ENCODE measurements at regions not wholly inside any gene's neighbourhood (a gene's known extent, or its start where the extent isn't known, plus 50 kb on each side); places are given as distances from the start of the nearest gene placed in this dataset.
A peak's percentile ranks its signal among the peaks of the same experiment; 100 is the strongest.
"Not testable (repeated sequence)": the region's sequence is repeated elsewhere in the genome, so short reads cannot be mapped to it uniquely, and the experiment has no call there.

DNA sequence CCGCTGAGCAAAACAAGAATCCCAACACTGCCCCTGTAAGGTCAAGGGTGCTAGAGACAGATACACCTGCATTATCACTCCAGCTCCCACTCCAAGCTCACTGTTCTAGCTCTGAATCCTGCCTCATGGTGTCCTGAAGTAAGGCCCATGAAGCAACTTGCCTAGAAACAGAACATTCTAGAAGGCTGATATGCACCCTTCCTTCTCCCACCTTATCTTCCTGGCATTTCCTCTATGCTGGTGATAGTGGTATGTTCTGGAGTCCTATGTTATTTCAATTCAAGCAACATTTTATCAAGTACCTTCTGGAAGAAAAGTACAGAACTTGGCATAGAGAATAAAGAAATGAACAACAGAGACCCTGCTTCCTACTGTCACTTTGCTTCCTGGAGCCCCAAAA is 317.1 kb upstream of the KAZN start:
- Mint-ChIP-seq H3K36me3 (ENCODE audit: insufficient read depth) (no peaks in the 10 kb centered on the region), H3K27ac (no peak overlapping the region), H3K4me1 (ENCODE audit: low read depth) (peaks cover 9% of the 10 kb centered on the region), H3K4me3 (ENCODE audit: low read depth) (no peak overlapping the region), H3K9me3 (ENCODE audit: low read depth) (peaks cover 3% of the 10 kb centered on the region), H3K27me3 (peaks cover 10% of the 10 kb centered on the region)
- no peak for DNase-seq (ENCODE audit: low spot score, unreplicated experiment)
- TF ChIP-seq CTCF (IDR thresholded peaks at IDR 0.05; ENCODE audit: unreplicated experiment), result no peak

GRCh38 chr1:14282707-14283106 is 315.8 kb upstream of the KAZN start:
- Mint-ChIP-seq H3K4me3 (ENCODE audit: low read depth) (no peak overlapping the region), H3K27me3 (peaks cover 10% of the 10 kb centered on the region), H3K4me1 (ENCODE audit: low read depth) (peaks cover 9% of the 10 kb centered on the region), H3K27ac (no peak overlapping the region), H3K9me3 (ENCODE audit: low read depth) (peaks cover 3% of the 10 kb centered on the region), H3K36me3 (ENCODE audit: insufficient read depth) (no peaks in the 10 kb centered on the region)
- no peak for DNase-seq (ENCODE audit: low spot score, unreplicated experiment)
- no peak for TF ChIP-seq CTCF (IDR thresholded peaks at IDR 0.05; ENCODE audit: unreplicated experiment)

DNA sequence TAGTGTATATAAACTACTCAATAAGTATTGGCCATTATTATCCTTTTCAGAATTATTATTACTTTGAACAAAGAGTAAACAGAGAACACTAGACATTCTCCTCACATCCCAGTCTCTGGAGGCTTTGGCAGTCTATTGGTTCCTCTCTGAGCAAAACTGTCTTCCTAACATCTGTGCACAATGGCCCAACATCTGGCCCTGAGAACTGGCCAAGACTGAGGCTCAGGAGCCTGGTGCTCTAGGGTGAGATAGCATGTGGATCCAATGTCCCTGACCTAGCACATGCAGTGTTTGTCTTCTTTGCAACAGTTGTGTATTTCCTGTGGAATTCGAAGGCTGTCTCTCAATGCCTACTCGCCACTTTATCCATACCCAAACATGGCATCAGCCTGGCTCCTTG is 313.2 kb upstream of the KAZN start:
- TF ChIP-seq CTCF (IDR thresholded peaks at IDR 0.05; ENCODE audit: unreplicated experiment), result no peak
- DNase-seq (ENCODE audit: low spot score, unreplicated experiment), result no peak
- no peaks in the 10 kb centered on the region for H3K36me3 Mint-ChIP-seq (ENCODE audit: insufficient read depth)
- peaks cover 9% of the 10 kb centered on the region for H3K4me1 Mint-ChIP-seq (ENCODE audit: low read depth)
- H3K4me3 Mint-ChIP-seq (ENCODE audit: low read depth), result no peak overlapping the region
- H3K27ac Mint-ChIP-seq, result no peak overlapping the region
- peaks cover 18% of the 10 kb centered on the region for H3K27me3 Mint-ChIP-seq
- peaks cover 14% of the 10 kb centered on the region for H3K9me3 Mint-ChIP-seq (ENCODE audit: low read depth)

DNA sequence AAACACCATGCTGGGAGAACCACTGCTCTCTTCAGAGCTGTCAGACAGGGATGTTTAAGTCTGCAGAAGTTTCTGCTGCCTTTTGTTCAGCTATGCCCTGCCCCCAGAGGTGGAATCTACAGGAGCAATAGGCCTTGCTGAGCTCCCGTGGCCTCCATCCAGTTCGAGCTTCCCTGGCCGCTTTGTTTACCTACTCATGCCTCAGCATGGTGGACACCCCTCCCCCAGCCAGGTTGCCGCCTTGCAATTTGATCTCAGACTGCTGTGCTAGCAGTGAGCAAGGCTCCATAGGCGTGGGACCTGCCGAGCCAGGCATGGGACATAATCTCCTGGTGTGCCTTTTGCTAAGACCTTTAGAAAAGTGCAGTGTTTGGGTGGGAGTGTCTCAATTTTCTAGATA is 307.3 kb upstream of the KAZN start:
- Mint-ChIP-seq H3K9me3 (ENCODE audit: low read depth) (peaks cover 15% of the 10 kb centered on the region), H3K27me3 (peaks cover 20% of the 10 kb centered on the region)
- H3K27ac Mint-ChIP-seq; H3K36me3 Mint-ChIP-seq (ENCODE audit: insufficient read depth); H3K4me3 Mint-ChIP-seq (ENCODE audit: low read depth); H3K4me1 Mint-ChIP-seq (ENCODE audit: low read depth): not testable (repeated sequence)
- DNase-seq (ENCODE audit: low spot score, unreplicated experiment), result peak; percentile 13

DNA sequence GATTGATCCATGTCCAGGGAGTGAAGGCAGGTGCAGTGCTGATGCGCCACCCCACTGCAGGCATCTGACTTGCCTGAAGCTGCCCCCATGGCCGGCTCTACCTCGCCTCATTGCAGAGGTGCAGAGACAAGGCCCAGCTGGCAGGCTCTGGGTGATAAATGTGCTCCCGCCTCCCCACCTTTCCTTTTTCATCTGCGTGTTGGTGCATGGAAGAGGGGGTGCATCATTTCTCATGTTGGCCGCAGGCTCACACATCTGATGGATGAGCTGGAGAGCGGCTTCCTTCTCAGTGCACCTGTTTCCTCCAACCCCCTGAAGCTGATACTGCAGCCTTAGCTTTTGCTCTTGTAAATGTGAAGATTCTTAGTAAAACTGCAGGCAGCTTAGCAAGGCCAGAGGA is 306.0 kb upstream of the KAZN start:
- no peak for DNase-seq (ENCODE audit: low spot score, unreplicated experiment)
- Mint-ChIP-seq H3K27ac (no peak overlapping the region), H3K36me3 (ENCODE audit: insufficient read depth) (no peaks in the 10 kb centered on the region), H3K4me1 (ENCODE audit: low read depth) (peaks cover 4% of the 10 kb centered on the region), H3K4me3 (ENCODE audit: low read depth) (no peak overlapping the region), H3K27me3 (peaks cover 19% of the 10 kb centered on the region), H3K9me3 (ENCODE audit: low read depth) (peaks cover 14% of the 10 kb centered on the region)
- no peak for TF ChIP-seq CTCF (IDR thresholded peaks at IDR 0.05; ENCODE audit: unreplicated experiment)

GRCh38 chr1:14294006-14294405 is 304.5 kb upstream of the KAZN start:
- no peak for TF ChIP-seq CTCF (IDR thresholded peaks at IDR 0.05; ENCODE audit: unreplicated experiment)
- peaks cover 4% of the 10 kb centered on the region for H3K4me1 Mint-ChIP-seq (ENCODE audit: low read depth)
- H3K27ac Mint-ChIP-seq, result no peak overlapping the region
- no peaks in the 10 kb centered on the region for H3K36me3 Mint-ChIP-seq (ENCODE audit: insufficient read depth)
- peaks cover 7% of the 10 kb centered on the region for H3K9me3 Mint-ChIP-seq (ENCODE audit: low read depth)
- peaks cover 13% of the 10 kb centered on the region for H3K27me3 Mint-ChIP-seq
- no peak for DNase-seq (ENCODE audit: low spot score, unreplicated experiment)
- no peak overlapping the region for H3K4me3 Mint-ChIP-seq (ENCODE audit: low read depth)
